GM21619 (cell line): ENCODE measurements at regions not wholly inside any gene's neighbourhood (a gene's known extent, or its start where the extent isn't known, plus 50 kb on each side); places are given as distances from the start of the nearest gene placed in this dataset.
"Not testable (repeated sequence)": the region's sequence is repeated elsewhere in the genome, so short reads cannot be mapped to it uniquely, and the experiment has no call there.

Experiments used
- ATAC-seq: cut with Tn5 transposase; IDR thresholded peaks from one replicate; pipeline ENCODE4 v1.9.1; 2021; ENCODE audit not compliant: unreplicated experiment

GRCh38 chr11:92465410-92465809 is 240.8 kb downstream of the FAT3 start:
- not testable (repeated sequence) for ATAC-seq

- ATAC-seq: no peak
Observed at GRCh38 chr11:92473736-92474135, 249.1 kb downstream of the FAT3 start.

- no peak for ATAC-seq
Observed at GRCh38 chr11:92475316-92475715, 250.7 kb downstream of the FAT3 start.

DNA sequence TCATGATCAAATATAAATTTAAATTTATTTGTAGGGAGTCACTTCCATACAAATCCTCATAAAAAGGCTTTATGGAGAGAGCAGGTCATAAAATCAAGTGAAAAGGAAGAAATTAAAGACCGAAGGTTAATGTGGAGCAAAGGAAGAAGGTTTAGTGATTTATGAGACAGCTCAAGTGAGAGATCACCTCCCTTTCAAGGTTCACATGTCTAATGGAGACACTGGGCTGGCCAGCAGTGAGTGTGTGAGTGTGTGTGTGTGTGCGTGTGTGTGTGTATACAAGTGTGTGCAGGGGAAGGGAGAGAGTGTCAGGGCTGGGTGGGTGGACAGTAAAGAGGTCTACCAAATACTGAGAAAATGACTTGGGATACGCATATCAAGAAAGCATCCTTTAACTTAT is 251.2 kb downstream of the FAT3 start:
- ATAC-seq: no peak

- no peak for ATAC-seq
Observed at GRCh38 chr11:92477686-92478085, 253.1 kb downstream of the FAT3 start.

GRCh38 chr11:92480499-92480898 is 255.9 kb downstream of the FAT3 start:
- ATAC-seq: no peak

DNA sequence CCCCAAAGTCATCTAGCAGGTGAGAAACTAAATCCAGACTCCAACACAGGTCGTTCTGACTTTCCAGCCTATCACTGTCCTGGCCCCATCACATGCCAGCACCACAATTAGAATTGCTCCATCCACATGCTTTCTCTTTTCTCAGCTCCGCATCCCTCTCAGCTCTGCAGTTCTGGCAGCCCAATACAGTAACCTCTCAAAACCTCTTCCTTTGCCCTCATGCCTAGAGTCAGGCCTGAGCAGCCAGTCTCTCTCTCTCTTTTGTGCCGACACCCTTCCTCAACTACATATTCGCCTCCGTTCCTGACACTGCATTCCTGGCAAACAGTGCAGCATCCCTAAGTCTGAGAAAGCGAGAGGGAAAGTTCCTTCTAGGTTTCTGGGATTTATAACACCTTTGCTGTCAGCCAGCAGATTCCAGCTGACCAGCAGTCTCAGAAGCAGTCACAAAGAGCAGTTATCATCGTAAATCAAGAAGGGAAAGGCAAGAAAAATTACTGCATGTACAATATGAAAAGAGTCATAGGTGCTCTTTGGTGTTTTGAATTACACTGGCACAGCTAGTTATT is 258.0 kb downstream of the FAT3 start:
- no peak for ATAC-seq

- no peak for ATAC-seq
Observed at GRCh38 chr11:92484570-92484969, 260.0 kb downstream of the FAT3 start.

GRCh38 chr11:92489826-92490399 is 265.3 kb downstream of the FAT3 start:
- no peak for ATAC-seq

DNA sequence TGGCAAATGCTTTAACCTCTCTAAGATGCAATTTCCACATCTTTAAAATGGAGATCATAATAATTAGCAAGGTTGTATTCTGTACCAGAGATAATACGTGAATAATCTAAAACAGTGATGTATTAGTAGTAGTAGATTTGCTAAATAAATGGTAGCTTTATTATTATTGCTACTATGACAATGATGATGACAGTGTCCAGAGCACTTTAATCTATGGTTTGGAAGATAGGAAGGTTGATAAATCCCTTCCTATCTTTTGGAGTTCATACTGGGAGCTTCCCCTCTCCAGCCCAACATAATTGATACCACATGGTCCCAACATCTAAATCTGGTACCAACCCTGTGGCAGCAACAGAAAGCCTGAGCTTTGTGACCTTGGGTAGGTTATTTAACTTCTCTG is 267.8 kb downstream of the FAT3 start:
- ATAC-seq: no peak

DNA sequence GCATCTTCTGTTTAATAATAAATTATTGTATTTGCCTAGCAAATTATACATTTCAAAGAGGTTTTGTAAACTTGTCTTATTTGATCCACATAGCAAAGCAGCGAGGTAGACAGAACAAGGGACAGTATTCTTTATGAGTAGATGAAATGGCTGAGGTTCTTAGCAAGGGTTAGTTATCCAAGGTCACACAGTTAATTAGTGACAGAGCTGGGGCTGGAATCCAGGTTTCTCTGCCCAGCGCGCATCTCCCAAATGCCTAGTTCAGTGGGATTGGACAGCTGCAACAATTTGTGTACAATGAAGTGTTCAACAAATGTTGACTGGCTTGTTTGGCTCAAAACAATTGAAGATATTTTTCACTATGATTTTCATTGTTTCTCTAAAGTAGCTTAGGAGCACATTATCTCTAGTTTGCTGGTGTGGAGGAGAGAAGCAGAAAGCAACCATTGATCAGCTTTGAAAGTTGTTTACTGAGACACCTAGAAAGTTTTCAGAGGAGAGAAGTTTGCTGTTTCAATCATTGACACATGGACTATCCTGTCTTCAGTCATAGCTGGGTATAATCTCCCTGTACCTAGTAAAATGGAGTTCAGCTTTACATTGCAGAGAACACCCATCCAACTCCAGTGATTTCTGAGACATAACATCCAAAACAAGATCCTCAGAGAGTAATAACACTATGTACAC is 270.6 kb downstream of the FAT3 start:
- ATAC-seq: no peak

GRCh38 chr11:92500453-92500852 is 275.8 kb downstream of the FAT3 start:
- ATAC-seq: no peak

GRCh38 chr11:92501066-92501739 is 276.6 kb downstream of the FAT3 start:
- ATAC-seq: no peak

- ATAC-seq: no peak
Observed at GRCh38 chr11:92504004-92504403, 279.4 kb downstream of the FAT3 start.

GRCh38 chr11:92504534-92504933 is 279.9 kb downstream of the FAT3 start:
- ATAC-seq: no peak

DNA sequence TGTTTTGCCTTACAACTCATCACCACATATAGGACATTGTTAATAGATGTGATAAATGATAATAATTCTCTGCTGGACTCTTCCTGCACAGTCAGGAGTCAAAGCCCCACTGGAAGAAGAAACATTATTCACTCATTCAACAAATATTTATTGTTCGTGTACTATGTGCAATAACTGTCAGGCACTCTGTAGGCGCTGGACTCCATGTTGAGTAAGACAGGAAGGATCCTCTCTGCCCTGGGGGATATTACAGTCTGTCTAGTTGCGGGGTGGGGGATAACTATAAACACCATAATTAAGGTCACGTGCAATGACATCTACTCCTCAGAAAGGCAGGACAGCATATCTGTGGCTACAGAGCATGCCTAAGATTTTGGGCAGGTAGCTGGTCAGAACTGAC is 281.1 kb downstream of the FAT3 start:
- ATAC-seq: no peak

DNA sequence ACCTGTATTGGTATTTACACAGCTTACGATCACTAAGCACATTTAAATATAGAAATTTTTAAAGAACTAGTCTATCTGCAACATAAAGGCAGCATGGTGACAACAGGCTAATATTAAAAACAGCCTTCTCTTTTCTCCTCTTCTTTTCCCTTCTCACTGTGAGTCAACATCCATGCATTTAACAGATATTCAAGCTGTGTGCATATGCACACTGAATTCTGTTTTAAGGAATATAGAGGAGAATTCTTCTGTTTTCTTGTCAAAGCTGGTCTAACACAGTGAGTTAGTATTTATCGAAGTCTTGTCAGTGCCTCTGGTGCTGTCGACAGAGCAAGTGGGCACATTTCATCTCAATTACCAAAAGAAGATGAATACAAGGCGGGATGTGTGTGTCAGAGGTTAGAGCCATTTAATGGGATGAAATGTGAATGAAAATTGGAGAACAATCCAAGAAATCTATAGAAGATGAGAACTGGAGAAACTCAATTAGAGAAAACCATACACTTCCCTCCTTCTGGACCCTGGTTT is 282.3 kb downstream of the FAT3 start:
- no peak for ATAC-seq

DNA sequence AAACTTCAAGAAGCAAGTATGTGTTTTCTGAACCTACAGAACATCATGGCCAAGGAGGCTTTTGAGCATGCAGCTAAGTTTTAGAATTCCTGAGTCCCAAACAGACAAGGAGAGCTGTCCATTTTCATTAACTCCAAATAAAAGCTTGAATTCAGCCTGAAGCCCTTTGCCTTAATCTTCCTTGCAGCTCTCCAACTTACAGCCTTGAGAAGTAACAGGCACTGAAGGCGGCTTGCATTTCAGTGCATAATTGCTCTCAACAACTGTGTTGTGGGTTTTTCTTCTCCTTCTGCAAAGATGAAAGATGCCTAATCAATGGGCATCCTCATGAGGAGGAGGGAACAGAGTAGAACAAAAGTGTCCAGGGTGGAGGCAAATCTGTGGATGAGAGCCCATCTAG is 286.0 kb downstream of the FAT3 start:
- no peak for ATAC-seq

- no peak for ATAC-seq
Observed at GRCh38 chr11:92511522-92512203, 287.0 kb downstream of the FAT3 start.

DNA sequence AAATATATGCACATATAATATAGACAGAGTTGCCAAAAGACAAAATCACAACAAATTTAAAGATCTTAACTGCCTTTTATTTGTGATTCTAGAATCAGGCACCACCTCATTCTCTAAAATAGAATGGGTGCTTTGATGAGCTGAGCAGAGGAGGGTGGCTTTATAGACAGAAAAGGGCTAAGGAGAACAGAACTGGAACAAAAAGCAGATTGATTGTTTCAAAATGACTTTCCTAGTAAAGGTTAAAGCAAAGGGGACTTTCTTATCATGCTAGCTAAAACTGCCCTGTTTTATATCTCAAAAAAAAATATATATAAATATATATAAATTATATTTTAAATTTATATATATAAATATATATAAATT is 287.6 kb downstream of the FAT3 start:
- ATAC-seq: no peak

- no peak for ATAC-seq
Observed at GRCh38 chr11:92523611-92524010, 299.0 kb downstream of the FAT3 start.
